HCT116 (cell line): ENCODE measurements at regions not wholly inside any gene's neighbourhood (a gene's known extent, or its start where the extent isn't known, plus 50 kb on each side); places are given as distances from the start of the nearest gene placed in this dataset.

Source experiments
- ATAC-seq: fragments of 200-7000 bp; cut with Tn5 transposase; 2 replicates; pipeline ENCODE4 v1.9.1; 2020; ENCODE audit warnings: mild to moderate bottlenecking, moderate library complexity
- BruUV-seq: library from RNA; stranded (reverse); fragments of 400-500 nt; replicated peaks from 2 replicates; lab custom pipeline; 2021; lab: Mats Ljungman, UMichigan
- CTCF ChIA-PET: fragments of 300-600 bp; sonication (Branson Sonifier 250); formaldehyde crosslinking; loops from one replicate; lab custom pipeline; 2021; ENCODE audit warnings: antibody characterized with exemption; lab: Charles Lee
- POLR2A ChIA-PET: fragments of 300-600, 350-600 bp; sonication (Branson Sonifier 250); formaldehyde crosslinking; loops from one replicate; lab custom pipeline; 2021; ENCODE audit warnings: antibody characterized with exemption; lab: Charles Lee
- RAD21 ChIA-PET, 2 experiments: fragments of 300-600 bp; sonication (Branson Sonifier 250); formaldehyde crosslinking; loops; one replicate each; lab custom pipeline; 2023; ENCODE audit warnings: low total read pairs in 2 of 2; ENCODE audit not compliant: uncharacterized antibody in 2 of 2, unreplicated experiment in 2 of 2, low non-redundant PET in 1 of 2; lab: Charles Lee
- DNase-seq: peaks from one replicate; pipeline ENCODE4 v3.0.0-alpha.2; 2010; ENCODE audit warnings: low read depth, low spot score
- H2AFZ ChIP-seq: fragments of 200-600 bp; shearing (Covaris generic), sonication (generic); 2 replicates; pipeline ENCODE4 v1.6.1; 2017; ENCODE audit warnings: low read depth, mixed run types, mixed read lengths, antibody characterized with exemption, low read length; ENCODE audit not compliant: poor library complexity, severe bottlenecking
- H3K27ac ChIP-seq: 2 replicates; pipeline ENCODE4 v1.5.1; 2012; ENCODE audit warnings: low read depth, low read length
- H3K27me3 ChIP-seq: fragments of 200-600 bp; sonication (generic); 2 replicates; pipeline ENCODE4 v1.6.1; 2016; ENCODE audit warnings: mixed run types, low read length, mixed read lengths; ENCODE audit not compliant: insufficient read depth
- H3K36me3 ChIP-seq, 2 experiments: fragments of 200-500 bp in 1 of 2; fragments of 200-600 bp in 1 of 2; sonication (Bioruptor generic) in 1 of 2; sonication (generic) in 1 of 2; 2 replicates each; pipeline versions ENCODE4 v1.5.1 to v1.6.1; 2014 to 2016; ENCODE audit warnings: low read length in 2 of 2, inconsistent platforms in 1 of 2, mixed read lengths in 1 of 2, mixed run types in 1 of 2; ENCODE audit not compliant: insufficient read depth in 2 of 2, control insufficient read depth in 1 of 2
- H3K4me1 ChIP-seq, 2 experiments: fragments of 200-600 bp in 1 of 2; sonication (generic) in 1 of 2; 2 replicates each; pipeline versions ENCODE4 v1.5.1 to v1.6.1; 2012 to 2017; ENCODE audit warnings: low read length in 2 of 2, inconsistent platforms in 1 of 2, mild to moderate bottlenecking in 1 of 2, mixed read lengths in 1 of 2, mixed run types in 1 of 2, moderate library complexity in 1 of 2; ENCODE audit not compliant: insufficient read depth in 2 of 2, control insufficient read depth in 1 of 2
- H3K4me2 ChIP-seq: fragments of 200-600 bp; sonication (generic); 2 replicates; pipeline ENCODE4 v1.6.1; 2017; ENCODE audit warnings: mixed run types, low read length, mixed read lengths
- H3K4me3 ChIP-seq, 2 experiments: fragments of 200-600 bp in 1 of 2; sonication (generic) in 1 of 2; replicated peaks in 1 of 2; 2 replicates each; pipeline ENCODE4 v1.5.1; 2011 to 2016; ENCODE audit warnings: low read length in 2 of 2, control low read depth in 1 of 2, low read depth in 1 of 2, mild to moderate bottlenecking in 1 of 2, mixed read lengths in 1 of 2, mixed run types in 1 of 2
- H3K79me2 ChIP-seq: fragments of 200-600 bp; sonication (generic); 2 replicates; pipeline ENCODE4 v1.6.1; 2017; ENCODE audit warnings: mild to moderate bottlenecking, mixed run types, low read length, moderate library complexity, mixed read lengths; ENCODE audit not compliant: insufficient read depth
- H3K9ac ChIP-seq: fragments of 200-600 bp; sonication (generic); 2 replicates; pipeline ENCODE4 v1.6.1; 2016; ENCODE audit warnings: low read length, mixed read lengths
- H3K9me2 ChIP-seq: fragments of 200-600 bp; sonication (generic), shearing (Covaris generic); 2 replicates; pipeline ENCODE4 v1.6.1; 2017; ENCODE audit warnings: mixed run types, mild to moderate bottlenecking, moderate library complexity; ENCODE audit not compliant: insufficient read depth
- H3K9me3 ChIP-seq, 2 experiments: fragments of 200-500 bp in 1 of 2; fragments of 200-600 bp in 1 of 2; sonication (Bioruptor generic) in 1 of 2; sonication (generic) in 1 of 2; 2 replicates each; pipeline ENCODE4 v1.6.1; 2014 to 2017; ENCODE audit warnings: low read length in 2 of 2, mixed read lengths in 2 of 2, inconsistent platforms in 1 of 2, low read depth in 1 of 2, mild to moderate bottlenecking in 1 of 2, mixed run types in 1 of 2, moderate library complexity in 1 of 2; ENCODE audit not compliant: control insufficient read depth in 1 of 2, insufficient read depth in 1 of 2
- H4K20me1 ChIP-seq: fragments of 200-600 bp; sonication (generic), shearing (Covaris generic); 2 replicates; pipeline ENCODE4 v1.6.1; 2017; ENCODE audit warnings: mixed run types, mild to moderate bottlenecking, moderate library complexity; ENCODE audit not compliant: insufficient read depth
- CBX3 ChIP-seq: IDR thresholded peaks from 2 replicates; pipeline ENCODE4 v1.6.1; 2012; ENCODE audit warnings: low read depth
- EGR1 ChIP-seq: IDR thresholded peaks from 2 replicates; pipeline ENCODE4 v1.6.1; 2012; ENCODE audit warnings: low read depth
- ELF1 ChIP-seq: IDR thresholded peaks from 2 replicates; pipeline ENCODE4 v1.6.1; 2012; ENCODE audit warnings: low read depth, borderline replicate concordance
- EZH2 ChIP-seq: fragments of 200-600 bp; sonication (generic); IDR thresholded peaks from 2 replicates; pipeline ENCODE4 v1.6.1; 2017; ENCODE audit warnings: antibody characterized with exemption, mixed run types
- EZH2phosphoT487 ChIP-seq: fragments of 200-600 bp; IDR thresholded peaks from 2 replicates; pipeline ENCODE4 v1.6.1; 2018; ENCODE audit warnings: antibody characterized with exemption, borderline replicate concordance
- FOSL1 ChIP-seq: IDR thresholded peaks from 2 replicates; pipeline ENCODE4 v1.6.1; 2012; ENCODE audit warnings: low read depth
- JUND ChIP-seq: IDR thresholded peaks from 2 replicates; pipeline ENCODE4 v1.6.1; 2012
- POLR2A ChIP-seq: IDR thresholded peaks from 2 replicates; pipeline ENCODE4 v1.7.0; 2011; ENCODE audit warnings: borderline replicate concordance; ENCODE audit not compliant: insufficient read depth, insufficient read length; ENCODE audit errors: extremely low read depth
- POLR2AphosphoS5 ChIP-seq: IDR thresholded peaks from 2 replicates; pipeline ENCODE4 v1.6.1; 2011; ENCODE audit warnings: mild to moderate bottlenecking, low read depth, low read length, moderate library complexity
- REST ChIP-seq: IDR thresholded peaks from 2 replicates; pipeline ENCODE4 v1.6.1; 2012; ENCODE audit warnings: low read depth
- SIN3A ChIP-seq: IDR thresholded peaks from 2 replicates; pipeline ENCODE4 v1.6.1; 2012; ENCODE audit warnings: low read depth
- SP1 ChIP-seq: IDR thresholded peaks from 2 replicates; pipeline ENCODE4 v1.6.1; 2012; ENCODE audit warnings: low read depth
- SRF ChIP-seq: IDR thresholded peaks from 2 replicates; pipeline ENCODE4 v1.6.1; 2012; ENCODE audit warnings: low read depth
- TCF7L2 ChIP-seq: IDR thresholded peaks from 2 replicates; pipeline ENCODE4 v1.7.0; 2011; ENCODE audit warnings: borderline replicate concordance, inconsistent platforms; ENCODE audit not compliant: insufficient read depth, insufficient read length; ENCODE audit errors: extremely low read depth
- YY1 ChIP-seq: IDR thresholded peaks from 2 replicates; pipeline ENCODE4 v1.6.1; 2011; ENCODE audit warnings: low read length, low read depth, moderate library complexity, mild to moderate bottlenecking; ENCODE audit not compliant: insufficient replicate concordance; ENCODE audit errors: extremely low read depth
- ZFX ChIP-seq: fragments of 450-650 bp; IDR thresholded peaks from 2 replicates; pipeline ENCODE4 v1.6.1; 2017
- ZNF274 ChIP-seq: fragments of 200-500 bp; sonication (Bioruptor generic); IDR thresholded peaks from 2 replicates; pipeline ENCODE4 v1.6.1; 2014; ENCODE audit warnings: mild to moderate bottlenecking, low read depth, low read length, inconsistent platforms
- intact Hi-C: fragments of 100-400 bp; cut with micrococcal nuclease; formaldehyde crosslinking; loops from 2 replicates; pipeline ENCODE4 v1.10.0; 2022
- TF ChIP-seq, protein P1 (sequence below), 3 experiments: fragments of 200-600 bp in 1 of 3; sonication (generic) in 1 of 3; IDR thresholded peaks in 2 of 3; conservative IDR thresholded peaks in 1 of 3; 2 replicates each; pipeline ENCODE4 v1.5.1; 2012 to 2017; ENCODE audit warnings: low read depth in 2 of 3, low read length in 2 of 3, antibody characterized with exemption in 1 of 3, borderline replicate concordance in 1 of 3, control low read depth in 1 of 3, mild to moderate bottlenecking in 1 of 3, mixed read lengths in 1 of 3, mixed run types in 1 of 3, moderate library complexity in 1 of 3; ENCODE audit not compliant: insufficient read depth in 1 of 3
- TF ChIP-seq, protein P2 (sequence below): IDR thresholded peaks from 2 replicates; pipeline ENCODE4 v1.6.1; 2011; ENCODE audit warnings: mild to moderate bottlenecking, low read length, moderate library complexity; ENCODE audit not compliant: insufficient replicate concordance; ENCODE audit errors: extremely low read depth

DNA sequence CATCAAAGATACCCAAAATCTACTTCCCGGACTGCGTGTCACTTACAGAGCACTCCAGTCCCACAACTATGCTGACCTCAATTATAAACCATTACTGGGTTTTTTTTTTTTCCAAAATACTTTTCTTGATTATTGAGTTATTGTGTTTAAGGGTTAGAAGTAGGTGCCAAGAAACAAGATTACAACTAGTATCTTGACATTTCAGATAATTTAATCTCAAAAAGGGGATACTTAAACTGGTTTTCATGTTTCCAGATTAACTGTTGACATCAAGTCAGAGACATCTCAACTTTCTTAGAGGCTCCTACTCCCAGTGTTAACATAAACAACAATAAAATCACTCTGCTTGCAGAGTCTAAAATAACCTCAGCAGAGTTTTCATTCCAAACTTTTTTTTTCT lies 131.2 kb upstream of the ARID2 start:
- BruUV-seq, result no TSS peak
- Histone ChIP-seq H2AFZ (no peak overlapping the region), H3K4me3 (no peak overlapping the region), H3K4me1 (no peaks in the 10 kb centered on the region), H3K79me2 (no peaks in the 10 kb centered on the region), H3K27ac (no peak overlapping the region), H3K27me3 (no peaks in the 10 kb centered on the region), H3K9ac (no peak overlapping the region), H3K9me3 (no peaks in the 10 kb centered on the region), H3K9me2 (no peaks in the 10 kb centered on the region), H3K36me3 (no peaks in the 10 kb centered on the region), H4K20me1 (no peaks in the 10 kb centered on the region), H3K4me2 (no peak overlapping the region)
- CTCF ChIA-PET, result no interaction called here
- POLR2A ChIA-PET, result no interaction called here
- no peak for TF ChIP-seq REST
- no peak for TF ChIP-seq EGR1
- TF ChIP-seq TCF7L2, result no peak
- TF ChIP-seq, protein P1, sequence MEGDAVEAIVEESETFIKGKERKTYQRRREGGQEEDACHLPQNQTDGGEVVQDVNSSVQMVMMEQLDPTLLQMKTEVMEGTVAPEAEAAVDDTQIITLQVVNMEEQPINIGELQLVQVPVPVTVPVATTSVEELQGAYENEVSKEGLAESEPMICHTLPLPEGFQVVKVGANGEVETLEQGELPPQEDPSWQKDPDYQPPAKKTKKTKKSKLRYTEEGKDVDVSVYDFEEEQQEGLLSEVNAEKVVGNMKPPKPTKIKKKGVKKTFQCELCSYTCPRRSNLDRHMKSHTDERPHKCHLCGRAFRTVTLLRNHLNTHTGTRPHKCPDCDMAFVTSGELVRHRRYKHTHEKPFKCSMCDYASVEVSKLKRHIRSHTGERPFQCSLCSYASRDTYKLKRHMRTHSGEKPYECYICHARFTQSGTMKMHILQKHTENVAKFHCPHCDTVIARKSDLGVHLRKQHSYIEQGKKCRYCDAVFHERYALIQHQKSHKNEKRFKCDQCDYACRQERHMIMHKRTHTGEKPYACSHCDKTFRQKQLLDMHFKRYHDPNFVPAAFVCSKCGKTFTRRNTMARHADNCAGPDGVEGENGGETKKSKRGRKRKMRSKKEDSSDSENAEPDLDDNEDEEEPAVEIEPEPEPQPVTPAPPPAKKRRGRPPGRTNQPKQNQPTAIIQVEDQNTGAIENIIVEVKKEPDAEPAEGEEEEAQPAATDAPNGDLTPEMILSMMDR (IDR thresholded peaks at IDR 0.05 in 2 of 3, conservative IDR thresholded peaks at IDR 0.05 in 1 of 3; ENCODE audit: borderline replicate concordance in 1 of 3, insufficient read depth in 1 of 3, low read depth in 2 of 3, low read length in 2 of 3), result no peak
- TF ChIP-seq EZH2phosphoT487, result no peak
- TF ChIP-seq SRF, result no peak
- TF ChIP-seq CBX3, result no peak
- TF ChIP-seq YY1, result no peak
- no peak for TF ChIP-seq POLR2AphosphoS5
- TF ChIP-seq SIN3A, result no peak
- TF ChIP-seq JUND, result no peak
- TF ChIP-seq SP1, result no peak
- no peak for TF ChIP-seq POLR2A
- TF ChIP-seq ZFX, result no peak
- TF ChIP-seq ELF1, result no peak
- no peak for TF ChIP-seq FOSL1
- TF ChIP-seq, protein P2, sequence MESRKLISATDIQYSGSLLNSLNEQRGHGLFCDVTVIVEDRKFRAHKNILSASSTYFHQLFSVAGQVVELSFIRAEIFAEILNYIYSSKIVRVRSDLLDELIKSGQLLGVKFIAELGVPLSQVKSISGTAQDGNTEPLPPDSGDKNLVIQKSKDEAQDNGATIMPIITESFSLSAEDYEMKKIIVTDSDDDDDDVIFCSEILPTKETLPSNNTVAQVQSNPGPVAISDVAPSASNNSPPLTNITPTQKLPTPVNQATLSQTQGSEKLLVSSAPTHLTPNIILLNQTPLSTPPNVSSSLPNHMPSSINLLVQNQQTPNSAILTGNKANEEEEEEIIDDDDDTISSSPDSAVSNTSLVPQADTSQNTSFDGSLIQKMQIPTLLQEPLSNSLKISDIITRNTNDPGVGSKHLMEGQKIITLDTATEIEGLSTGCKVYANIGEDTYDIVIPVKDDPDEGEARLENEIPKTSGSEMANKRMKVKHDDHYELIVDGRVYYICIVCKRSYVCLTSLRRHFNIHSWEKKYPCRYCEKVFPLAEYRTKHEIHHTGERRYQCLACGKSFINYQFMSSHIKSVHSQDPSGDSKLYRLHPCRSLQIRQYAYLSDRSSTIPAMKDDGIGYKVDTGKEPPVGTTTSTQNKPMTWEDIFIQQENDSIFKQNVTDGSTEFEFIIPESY, result no peak
- TF ChIP-seq EZH2, result no peak
- no peak for TF ChIP-seq ZNF274
- intact Hi-C loops, result no loop called here
- ATAC-seq (no peak), DNase-seq (no peak)
- RAD21 ChIA-PET, result no interaction called here
